ENCODE measurements at regions not wholly inside any gene's neighbourhood (a gene's known extent, or its start where the extent isn't known, plus 50 kb on each side); places are given as distances from the start of the nearest gene placed in this dataset.

- Histone ChIP-seq H3K27ac (ENCODE audit: low read depth, low read length, poor library complexity, severe bottlenecking) (no peak overlapping the region), H2AFZ (ENCODE audit: low read length) (no peak overlapping the region), H3K4me3 (ENCODE audit: low read depth, low read length, poor library complexity, severe bottlenecking) (no peak overlapping the region), H3K9me2 (ENCODE audit: insufficient read depth, low read length) (no peaks in the 10 kb centered on the region), H4K20me1 (ENCODE audit: insufficient read depth, low read length) (no peaks in the 10 kb centered on the region), H3K4me1 (ENCODE audit: insufficient read depth, low read length, poor library complexity, severe bottlenecking) (no peaks in the 10 kb centered on the region), H3K9me3 (ENCODE audit: low read length) (no peaks in the 10 kb centered on the region), H3K36me3 (ENCODE audit: insufficient read depth, low read length) (no peaks in the 10 kb centered on the region), H3K4me2 (ENCODE audit: low read length) (no peak overlapping the region), H3K79me2 (ENCODE audit: insufficient read depth, low read depth, low read length) (no peaks in the 10 kb centered on the region)
- TF ChIP-seq CTCF (conservative IDR thresholded peaks at IDR 0.05; ENCODE audit: low read length), result no peak
- no peak for TF ChIP-seq EZH2phosphoT487 (IDR thresholded peaks at IDR 0.05; ENCODE audit: borderline replicate concordance, low read depth, low read length)
- POLR2A ChIA-PET, result interaction anchor here (0.7 kb wide), 2 partner anchors 42 to 591 kb away, joined by 3 read pairs; no protein-coding TSS in a partner anchor
- no TSS peak for BruUV-seq (replicated peaks)
- intact Hi-C loops (cut with micrococcal nuclease; ENCODE audit: unreplicated experiment), result no loop called here
- CTCF ChIA-PET (ENCODE audit: unreplicated experiment), result no interaction called here
- no peak for DNase-seq (ENCODE audit: low spot score)
These were observed 179.3 kb downstream of the EMX2 start for GRCh38 chr10:117721873-117722272.

- Histone ChIP-seq H3K36me3 (ENCODE audit: insufficient read depth, low read length) (no peaks in the 10 kb centered on the region), H3K9me3 (ENCODE audit: low read length) (no peaks in the 10 kb centered on the region), H3K27ac (ENCODE audit: low read depth, low read length, poor library complexity, severe bottlenecking) (no peak overlapping the region), H2AFZ (ENCODE audit: low read length) (no peak overlapping the region), H3K9me2 (ENCODE audit: insufficient read depth, low read length) (no peaks in the 10 kb centered on the region), H3K4me3 (ENCODE audit: low read depth, low read length, poor library complexity, severe bottlenecking) (no peak overlapping the region), H3K4me2 (ENCODE audit: low read length) (no peak overlapping the region), H3K4me1 (ENCODE audit: insufficient read depth, low read length, poor library complexity, severe bottlenecking) (no peaks in the 10 kb centered on the region), H4K20me1 (ENCODE audit: insufficient read depth, low read length) (no peaks in the 10 kb centered on the region), H3K79me2 (ENCODE audit: insufficient read depth, low read depth, low read length) (no peaks in the 10 kb centered on the region)
- ChIA-PET CTCF (ENCODE audit: unreplicated experiment) (no interaction called here), POLR2A (no interaction called here)
- intact Hi-C loops (cut with micrococcal nuclease; ENCODE audit: unreplicated experiment), result no loop called here
- TF ChIP-seq CTCF (conservative IDR thresholded peaks at IDR 0.05; ENCODE audit: low read length) (no peak; the same call in 1 of the 2 replicates), EZH2phosphoT487 (IDR thresholded peaks at IDR 0.05; ENCODE audit: borderline replicate concordance, low read depth, low read length) (no peak)
- no TSS peak for BruUV-seq (replicated peaks)
- DNase-seq (ENCODE audit: low spot score), result no peak
These were observed 180.8 kb downstream of the EMX2 start for GRCh38 chr10:117723343-117723742.

- no peak for DNase-seq (ENCODE audit: low spot score)
- Histone ChIP-seq H3K36me3 (ENCODE audit: insufficient read depth, low read length) (no peaks in the 10 kb centered on the region), H3K4me2 (ENCODE audit: low read length) (no peak overlapping the region), H3K79me2 (ENCODE audit: insufficient read depth, low read depth, low read length) (no peaks in the 10 kb centered on the region), H3K9me2 (ENCODE audit: insufficient read depth, low read length) (no peaks in the 10 kb centered on the region), H2AFZ (ENCODE audit: low read length) (no peak overlapping the region), H4K20me1 (ENCODE audit: insufficient read depth, low read length) (no peaks in the 10 kb centered on the region), H3K4me3 (ENCODE audit: low read depth, low read length, poor library complexity, severe bottlenecking) (no peak overlapping the region), H3K27ac (ENCODE audit: low read depth, low read length, poor library complexity, severe bottlenecking) (no peak overlapping the region), H3K9me3 (ENCODE audit: low read length) (no peaks in the 10 kb centered on the region), H3K4me1 (ENCODE audit: insufficient read depth, low read length, poor library complexity, severe bottlenecking) (no peaks in the 10 kb centered on the region)
- ChIA-PET POLR2A (interaction anchor here (0.6 kb wide), 1 partner anchor 9 kb away, joined by 4 read pairs; no protein-coding TSS in a partner anchor), CTCF (ENCODE audit: unreplicated experiment) (no interaction called here)
- no TSS peak for BruUV-seq (replicated peaks)
- TF ChIP-seq CTCF (conservative IDR thresholded peaks at IDR 0.05; ENCODE audit: low read length), result no peak
- TF ChIP-seq EZH2phosphoT487 (IDR thresholded peaks at IDR 0.05; ENCODE audit: borderline replicate concordance, low read depth, low read length), result no peak
- intact Hi-C loops (cut with micrococcal nuclease; ENCODE audit: unreplicated experiment), result no loop called here
These were observed 183.4 kb downstream of the EMX2 start for GRCh38 chr10:117725993-117726392.
